CD14-positive monocyte (primary cell): ENCODE measurements at regions not wholly inside any gene's neighbourhood (a gene's known extent, or its start where the extent isn't known, plus 50 kb on each side); places are given as distances from the start of the nearest gene placed in this dataset.
"Not testable (repeated sequence)": the region's sequence is repeated elsewhere in the genome, so short reads cannot be mapped to it uniquely, and the experiment has no call there.

ENCODE experiments used
- DNase-seq, 3 donors: peaks; one replicate each; pipeline ENCODE4 v3.0.0-alpha.2; 2011 to 2022
- H2AFZ ChIP-seq: 2 replicates; pipeline ENCODE4 v1.6.0; 2012; ENCODE audit warnings: mild to moderate bottlenecking, low read depth, low read length, inconsistent platforms; ENCODE audit not compliant: insufficient read depth, poor library complexity, severe bottlenecking
- H3K27ac ChIP-seq, 2 donors: 1 replicate in 1 of 2; 2 replicates in 1 of 2; pipeline ENCODE4 v1.5.1; 2012 to 2013; ENCODE audit warnings: low read length in 2 of 2, control low read depth in 1 of 2, inconsistent platforms in 1 of 2, low read depth in 1 of 2, mild to moderate bottlenecking in 1 of 2
- H3K27me3 ChIP-seq, 2 donors: one replicate each; pipeline versions ENCODE4 v1.6.0 to v1.6.1; 2011 to 2013; ENCODE audit warnings: low read length in 2 of 2; ENCODE audit not compliant: control insufficient read depth in 2 of 2, insufficient read depth in 2 of 2
- H3K36me3 ChIP-seq, 2 donors: replicated peaks in 1 of 2; 1 replicate in 1 of 2; 2 replicates in 1 of 2; pipeline versions ENCODE4 v1.5.1 to v1.6.1; 2012 to 2013; ENCODE audit warnings: low read length in 2 of 2, control low read depth in 1 of 2, inconsistent platforms in 1 of 2, mild to moderate bottlenecking in 1 of 2; ENCODE audit not compliant: insufficient read depth in 2 of 2, control insufficient read depth in 1 of 2
- H3K4me1 ChIP-seq, 2 donors: 1 replicate in 1 of 2; 2 replicates in 1 of 2; pipeline versions ENCODE4 v1.5.1 to v1.6.1; 2012 to 2013; ENCODE audit warnings: low read length in 2 of 2, control low read depth in 1 of 2, inconsistent platforms in 1 of 2, mild to moderate bottlenecking in 1 of 2, moderate library complexity in 1 of 2; ENCODE audit not compliant: insufficient read depth in 2 of 2, control insufficient read depth in 1 of 2
- H3K4me2 ChIP-seq: replicated peaks from 2 replicates; pipeline ENCODE3; 2012; ENCODE audit warnings: low read length, moderate library complexity, mild to moderate bottlenecking; ENCODE audit not compliant: poor library complexity, severe bottlenecking; ENCODE audit errors: extremely low read depth
- H3K4me3 ChIP-seq, 3 experiments: fragments of 200-600 bp in 1 of 3; sonication (generic) in 1 of 3; replicated peaks in 1 of 3; 1 replicate in 2 of 3; 2 replicates in 1 of 3; pipeline ENCODE4 v1.5.1; 2011 to 2013; ENCODE audit warnings: low read length in 3 of 3, mild to moderate bottlenecking in 3 of 3, control low read depth in 2 of 3, low read depth in 2 of 3, inconsistent platforms in 1 of 3, moderate library complexity in 1 of 3
- H3K79me2 ChIP-seq: 2 replicates; pipeline ENCODE4 v1.6.0; 2012; ENCODE audit warnings: mild to moderate bottlenecking, control low read depth, inconsistent platforms, low read length, moderate library complexity; ENCODE audit not compliant: insufficient read depth
- H3K9ac ChIP-seq: 2 replicates; pipeline ENCODE4 v1.6.0; 2017; ENCODE audit warnings: low read length, mild to moderate bottlenecking; ENCODE audit not compliant: insufficient read depth, poor library complexity, severe bottlenecking
- H3K9me3 ChIP-seq, 2 donors: replicated peaks in 1 of 2; 1 replicate in 1 of 2; 2 replicates in 1 of 2; pipeline versions ENCODE4 v1.5.1 to v1.6.1; 2012 to 2013; ENCODE audit warnings: low read length in 2 of 2, control low read depth in 1 of 2; ENCODE audit not compliant: control insufficient read depth in 1 of 2, insufficient read depth in 1 of 2
- H4K20me1 ChIP-seq: 2 replicates; pipeline ENCODE4 v1.6.0; 2012; ENCODE audit warnings: mild to moderate bottlenecking, low read length, control low read depth, moderate library complexity; ENCODE audit not compliant: insufficient read depth
- H3K27ac Mint-ChIP-seq, 7 donors: one replicate each; pipeline ENCODE4 v1.8.0; 2020; ENCODE audit warnings: mild to moderate bottlenecking in 7 of 7, mixed read lengths in 7 of 7, moderate library complexity in 6 of 7, inconsistent platforms in 2 of 7
- H3K27me3 Mint-ChIP-seq, 3 donors: one replicate each; pipeline ENCODE4 v1.8.0; 2021 to 2022; ENCODE audit warnings: low read depth in 3 of 3, mild to moderate bottlenecking in 3 of 3, mixed read lengths in 3 of 3, moderate library complexity in 3 of 3, inconsistent platforms in 1 of 3
- H3K36me3 Mint-ChIP-seq, 2 donors: one replicate each; pipeline ENCODE4 v1.8.0; 2020; ENCODE audit warnings: mixed read lengths in 2 of 2, inconsistent platforms in 1 of 2, mild to moderate bottlenecking in 1 of 2
- H3K4me1 Mint-ChIP-seq: one replicate; pipeline ENCODE4 v1.8.0; 2020; ENCODE audit warnings: mild to moderate bottlenecking, mixed read lengths
- H3K4me3 Mint-ChIP-seq, 2 donors: one replicate each; pipeline ENCODE4 v1.8.0; 2020; ENCODE audit warnings: mild to moderate bottlenecking in 2 of 2, mixed read lengths in 2 of 2, moderate library complexity in 1 of 2
- H3K9me3 Mint-ChIP-seq, 7 donors: one replicate each; pipeline ENCODE4 v1.8.0; 2020 to 2022; ENCODE audit warnings: mixed read lengths in 7 of 7, mild to moderate bottlenecking in 6 of 7, moderate library complexity in 6 of 7, inconsistent platforms in 2 of 7
- CTCF ChIP-seq: fragments of 200-600 bp; IDR thresholded peaks from one replicate; pipeline ENCODE4 v1.8.0; 2022; ENCODE audit warnings: antibody characterized with exemption, mild to moderate bottlenecking
- WGBS: methylation state at CpG from one replicate; pipeline ENCODE4 v1.1.5; 2013; ENCODE audit warnings: missing lambda C conversion rate; ENCODE audit not compliant: insufficient coverage; 5-methylcytosine and 5-hydroxymethylcytosine counted together
- intact Hi-C, 2 donors: fragments of 100-400 bp; cut with micrococcal nuclease; formaldehyde crosslinking; loops; one replicate each; pipeline versions ENCODE4 v1.15.0 to v1.15.1; 2023

GRCh38 chr4:86452924-86453531 lies 93.2 kb upstream of the MAPK10 start:
- no peak overlapping the region for H3K9ac ChIP-seq

GRCh38 chr4:86453611-86454072 lies 93.8 kb upstream of the MAPK10 start:
- H3K9me3 Mint-ChIP-seq, H3K36me3 ChIP-seq, H3K9me3 ChIP-seq, intact Hi-C loops, H3K27me3 ChIP-seq, H3K36me3 Mint-ChIP-seq, H3K4me1 ChIP-seq, H3K9ac ChIP-seq, H3K4me3 Mint-ChIP-seq, H3K27me3 Mint-ChIP-seq, H3K27ac Mint-ChIP-seq, DNase-seq, H3K27ac ChIP-seq, H3K79me2 ChIP-seq, H3K4me3 ChIP-seq, H3K4me2 ChIP-seq, H2AFZ ChIP-seq, H4K20me1 ChIP-seq, H3K4me1 Mint-ChIP-seq: not testable (repeated sequence)
- 11% methylated on average over 1 of the region's 2 CpGs for WGBS

More at GRCh38 chr4:86452924-86453531, 93.2 kb upstream of the MAPK10 start:
- TF ChIP-seq CTCF: no peak
- H3K9me3 Mint-ChIP-seq: peaks cover 0 to 4% (median 0%) of the 10 kb centered on the region in 7 donors
- Histone ChIP-seq H4K20me1 (no peaks in the 10 kb centered on the region), H2AFZ (no peak overlapping the region), H3K4me2 (no peak overlapping the region), H3K4me3 (no peak overlapping the region), H3K36me3 (no peaks in the 10 kb centered on the region), H3K27ac (no peak overlapping the region), H3K79me2 (no peaks in the 10 kb centered on the region), H3K27me3 (no peaks in the 10 kb centered on the region), H3K9me3 (no peaks in the 10 kb centered on the region), H3K4me1 (no peaks in the 10 kb centered on the region)
- H3K36me3 Mint-ChIP-seq: no peaks in the 10 kb centered on the region
- H3K27ac Mint-ChIP-seq: peak overlapping the region in 1 of 7 donors; percentile 4
- H3K4me3 Mint-ChIP-seq: no peak overlapping the region
- no peak for DNase-seq
- H3K27me3 Mint-ChIP-seq: no peaks in the 10 kb centered on the region
- intact Hi-C loops: no loop called here
- H3K4me1 Mint-ChIP-seq: peaks cover 4% of the 10 kb centered on the region
- 79% methylated on average over 6 of the region's 11 CpGs for WGBS
